K562 (cell line): ENCODE measurements at regions not wholly inside any gene's neighbourhood (a gene's known extent, or its start where the extent isn't known, plus 50 kb on each side); places are given as distances from the start of the nearest gene placed in this dataset.

Experiments used
- CAMTA2 ChIP-seq: fragments of 250-450 bp; sonication (Bioruptor Pico); conservative IDR thresholded peaks from 2 replicates; pipeline ENCODE4 v1.5.1; 2022
- CCNT2 ChIP-seq: IDR thresholded peaks from 2 replicates; pipeline ENCODE4 v1.6.1; 2011; ENCODE audit warnings: borderline replicate concordance, low read depth, mild to moderate bottlenecking, moderate library complexity, mixed read lengths, low read length; ENCODE audit not compliant: insufficient read length; ENCODE audit errors: extremely low read depth
- GATAD2B ChIP-seq: fragments of 450-650 bp; IDR thresholded peaks from 2 replicates; pipeline ENCODE4 v1.6.1; 2017; ENCODE audit warnings: mild to moderate bottlenecking, borderline replicate concordance
- KAT8 ChIP-seq: fragments of 450-650 bp; IDR thresholded peaks from 2 replicates; pipeline ENCODE4 v1.6.1; 2016; ENCODE audit warnings: low read depth, mild to moderate bottlenecking
- KDM5B ChIP-seq: fragments of 200-600 bp; sonication (generic); IDR thresholded peaks from 2 replicates; pipeline ENCODE4 v1.6.1; 2012; ENCODE audit warnings: low read depth, mild to moderate bottlenecking, moderate library complexity, low read length, control low read depth, inconsistent platforms; ENCODE audit not compliant: insufficient replicate concordance
- MCM5 ChIP-seq: fragments of 450-650 bp; IDR thresholded peaks from 2 replicates; pipeline ENCODE4 v1.6.1; 2016; ENCODE audit warnings: low read depth
- NFIC ChIP-seq: fragments of 450-650 bp; IDR thresholded peaks from 2 replicates; pipeline ENCODE4 v1.6.1; 2017; ENCODE audit warnings: mild to moderate bottlenecking, inconsistent platforms
- NONO ChIP-seq, 2 experiments: fragments of 200-400 bp in 1 of 2; fragments of 450-650 bp in 1 of 2; formaldehyde crosslinking in 1 of 2; IDR thresholded peaks; 2 replicates each; pipeline ENCODE4 v1.6.1; 2017; ENCODE audit warnings: low read depth in 2 of 2, mild to moderate bottlenecking in 2 of 2, moderate library complexity in 2 of 2, low read length in 1 of 2
- NRF1 ChIP-seq, 2 experiments: fragments of 450-650 bp; IDR thresholded peaks in 1 of 2; conservative IDR thresholded peaks in 1 of 2; 2 replicates each; pipeline ENCODE4 v1.6.1; 2014; ENCODE audit warnings: mild to moderate bottlenecking in 2 of 2
- RAD51 ChIP-seq: fragments of 450-650 bp; IDR thresholded peaks from 2 replicates; pipeline ENCODE4 v1.7.1; 2016; ENCODE audit warnings: low read depth, mild to moderate bottlenecking, borderline replicate concordance
- RB1 ChIP-seq: fragments of 450-650 bp; IDR thresholded peaks from 2 replicates; pipeline ENCODE4 v1.6.1; 2017; ENCODE audit warnings: low read depth, mild to moderate bottlenecking
- SMARCA4 ChIP-seq: fragments of 450-650 bp; IDR thresholded peaks from 2 replicates; pipeline ENCODE4 v1.6.1; 2016
- SMARCB1 ChIP-seq: IDR thresholded peaks from 2 replicates; pipeline ENCODE4 v1.6.1; 2011; ENCODE audit warnings: improper control_type of control experiment, low read depth; ENCODE audit not compliant: insufficient read length
- SNAPC5 ChIP-seq: fragments of 250-450 bp; sonication (Bioruptor Pico); IDR thresholded peaks from 2 replicates; pipeline ENCODE4 v1.8.0; 2021; ENCODE audit warnings: moderate library complexity, mild to moderate bottlenecking, inconsistent platforms
- TCF7 ChIP-seq: sonication (generic); IDR thresholded peaks from 2 replicates; pipeline ENCODE4 v1.6.1; 2016; ENCODE audit warnings: antibody characterized with exemption, borderline replicate concordance
- TEAD1 ChIP-seq, 2 experiments: fragments of 450-650 bp in 1 of 2; sonication (generic) in 1 of 2; formaldehyde crosslinking; IDR thresholded peaks; 2 replicates each; pipeline versions ENCODE4 v1.4.0 to v1.8.0; 2020 to 2022; ENCODE audit warnings: mild to moderate bottlenecking in 2 of 2, missing genetic modification reagents in 1 of 2
- ZFP1 ChIP-seq: fragments of 450-650 bp; formaldehyde crosslinking; IDR thresholded peaks from 2 replicates; pipeline ENCODE4 v1.4.0; 2020; ENCODE audit warnings: mild to moderate bottlenecking, mixed read lengths
- ZHX1 ChIP-seq: fragments of 150-350 bp; conservative IDR thresholded peaks from 2 replicates; pipeline ENCODE4 v1.6.1; 2014; ENCODE audit warnings: low read length
- ZNF395 ChIP-seq: fragments of 200-800 bp; sonication (Bioruptor generic); IDR thresholded peaks from 2 replicates; pipeline ENCODE4 v1.6.1; 2017; ENCODE audit warnings: missing genetic modification characterization, missing compliant biosample characterization
- ZNF75A ChIP-seq: fragments of 450-650 bp; formaldehyde crosslinking; IDR thresholded peaks from 2 replicates; pipeline ENCODE4 v1.4.0; 2020; ENCODE audit warnings: mild to moderate bottlenecking
- TF ChIP-seq, protein P1 (sequence below): fragments of 450-650 bp; IDR thresholded peaks from 2 replicates; pipeline ENCODE4 v1.6.1; 2018; ENCODE audit not compliant: partially characterized antibody

- TF ChIP-seq NONO (IDR thresholded peaks at IDR 0.05; ENCODE audit: low read depth in 2 of 2, low read length in 1 of 2) = no peak
- TF ChIP-seq ZNF395 = 0 out of 2 replicates have a peak, but pooled peaks have one; percentile 66
- peak; percentile 85 to 87 for TF ChIP-seq NRF1 (conservative IDR thresholded peaks at IDR 0.05 in 1 of 2, IDR thresholded peaks at IDR 0.05 in 1 of 2)
- no peak for TF ChIP-seq RAD51
- no peak for TF ChIP-seq KAT8
- TF ChIP-seq ZNF75A (CRISPR knock-in tag) = no peak
- TF ChIP-seq KDM5B = peak; percentile 30
- 0 out of 2 replicates have a peak, but pooled peaks have one; percentile 8 for TF ChIP-seq ZFP1 (CRISPR knock-in tag)
- no peak for TF ChIP-seq MCM5
- TF ChIP-seq NFIC = no peak
- no peak for TF ChIP-seq SMARCB1
- no peak for TF ChIP-seq TEAD1 (CRISPR knock-in tag; IDR thresholded peaks at IDR 0.05)
- no peak for TF ChIP-seq SMARCA4
- TF ChIP-seq GATAD2B = no peak
- TF ChIP-seq CAMTA2 (CRISPR knock-in tag) = no peak
- TF ChIP-seq, protein P1, sequence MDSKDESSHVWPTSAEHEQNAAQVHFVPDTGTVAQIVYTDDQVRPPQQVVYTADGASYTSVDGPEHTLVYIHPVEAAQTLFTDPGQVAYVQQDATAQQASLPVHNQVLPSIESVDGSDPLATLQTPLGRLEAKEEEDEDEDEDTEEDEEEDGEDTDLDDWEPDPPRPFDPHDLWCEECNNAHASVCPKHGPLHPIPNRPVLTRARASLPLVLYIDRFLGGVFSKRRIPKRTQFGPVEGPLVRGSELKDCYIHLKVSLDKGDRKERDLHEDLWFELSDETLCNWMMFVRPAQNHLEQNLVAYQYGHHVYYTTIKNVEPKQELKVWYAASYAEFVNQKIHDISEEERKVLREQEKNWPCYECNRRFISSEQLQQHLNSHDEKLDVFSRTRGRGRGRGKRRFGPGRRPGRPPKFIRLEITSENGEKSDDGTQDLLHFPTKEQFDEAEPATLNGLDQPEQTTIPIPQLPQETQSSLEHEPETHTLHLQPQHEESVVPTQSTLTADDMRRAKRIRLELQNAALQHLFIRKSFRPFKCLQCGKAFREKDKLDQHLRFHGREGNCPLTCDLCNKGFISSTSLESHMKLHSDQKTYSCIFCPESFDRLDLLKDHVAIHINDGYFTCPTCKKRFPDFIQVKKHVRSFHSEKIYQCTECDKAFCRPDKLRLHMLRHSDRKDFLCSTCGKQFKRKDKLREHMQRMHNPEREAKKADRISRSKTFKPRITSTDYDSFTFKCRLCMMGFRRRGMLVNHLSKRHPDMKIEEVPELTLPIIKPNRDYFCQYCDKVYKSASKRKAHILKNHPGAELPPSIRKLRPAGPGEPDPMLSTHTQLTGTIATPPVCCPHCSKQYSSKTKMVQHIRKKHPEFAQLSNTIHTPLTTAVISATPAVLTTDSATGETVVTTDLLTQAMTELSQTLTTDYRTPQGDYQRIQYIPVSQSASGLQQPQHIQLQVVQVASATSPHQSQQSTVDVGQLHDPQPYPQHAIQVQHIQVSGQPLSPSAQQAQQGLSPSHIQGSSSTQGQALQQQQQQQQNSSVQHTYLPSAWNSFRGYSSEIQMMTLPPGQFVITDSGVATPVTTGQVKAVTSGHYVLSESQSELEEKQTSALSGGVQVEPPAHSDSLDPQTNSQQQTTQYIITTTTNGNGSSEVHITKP = no peak
- TF ChIP-seq ZHX1 = no peak
- TF ChIP-seq RB1 = 0 out of 2 replicates have a peak, but pooled peaks have one; percentile 5
- TF ChIP-seq SNAPC5 (CRISPR knock-in tag) = no peak
- no peak for TF ChIP-seq TCF7
- no peak for TF ChIP-seq CCNT2
Measured at GRCh38 chr20:53738039-53738944, 144.7 kb upstream of the ZNF217 start (continued).
